H1 (cell line): ENCODE measurements at regions not wholly inside any gene's neighbourhood (a gene's known extent, or its start where the extent isn't known, plus 50 kb on each side); places are given as distances from the start of the nearest gene placed in this dataset.

Source experiments
- EZH2 ChIP-seq: fragments of 200-600 bp; sonication (generic); IDR thresholded peaks from 2 replicates; pipeline ENCODE4 v1.7.1; 2012; ENCODE audit warnings: low read depth, mild to moderate bottlenecking, moderate library complexity, low read length, inconsistent platforms; ENCODE audit not compliant: severe bottlenecking
- KDM4A ChIP-seq: IDR thresholded peaks from one replicate; pipeline ENCODE4 v1.7.1; 2012; ENCODE audit warnings: low read depth, mild to moderate bottlenecking, moderate library complexity, low read length, inconsistent platforms; ENCODE audit not compliant: severe bottlenecking
- NRF1 ChIP-seq: IDR thresholded peaks from 2 replicates; pipeline ENCODE4 v1.6.1; 2011; ENCODE audit warnings: mild to moderate bottlenecking, low read depth, low read length, improper control_type of control experiment
- PHF8 ChIP-seq: fragments of 200-600 bp; sonication (generic); conservative IDR thresholded peaks from 2 replicates; pipeline ENCODE4 v1.7.1; 2012; ENCODE audit warnings: low read depth, mild to moderate bottlenecking, inconsistent platforms, low read length, moderate library complexity
- SAP30 ChIP-seq: fragments of 300-600 bp; sonication (generic); IDR thresholded peaks from 2 replicates; pipeline ENCODE4 v1.7.1; 2012; ENCODE audit warnings: low read length, moderate library complexity, mild to moderate bottlenecking, inconsistent platforms; ENCODE audit not compliant: insufficient read depth, insufficient replicate concordance
- TF ChIP-seq, protein P1 (sequence below), 3 experiments: IDR thresholded peaks; 1 replicate in 2 of 3; 2 replicates in 1 of 3; pipeline versions ENCODE4 v1.5.1 to v1.6.1; 2011; ENCODE audit warnings: low read length in 3 of 3, mild to moderate bottlenecking in 3 of 3, inconsistent platforms in 2 of 3, low read depth in 1 of 3, moderate library complexity in 1 of 3; ENCODE audit not compliant: insufficient read depth in 1 of 3; ENCODE audit errors: control extremely low read depth in 1 of 3

DNA sequence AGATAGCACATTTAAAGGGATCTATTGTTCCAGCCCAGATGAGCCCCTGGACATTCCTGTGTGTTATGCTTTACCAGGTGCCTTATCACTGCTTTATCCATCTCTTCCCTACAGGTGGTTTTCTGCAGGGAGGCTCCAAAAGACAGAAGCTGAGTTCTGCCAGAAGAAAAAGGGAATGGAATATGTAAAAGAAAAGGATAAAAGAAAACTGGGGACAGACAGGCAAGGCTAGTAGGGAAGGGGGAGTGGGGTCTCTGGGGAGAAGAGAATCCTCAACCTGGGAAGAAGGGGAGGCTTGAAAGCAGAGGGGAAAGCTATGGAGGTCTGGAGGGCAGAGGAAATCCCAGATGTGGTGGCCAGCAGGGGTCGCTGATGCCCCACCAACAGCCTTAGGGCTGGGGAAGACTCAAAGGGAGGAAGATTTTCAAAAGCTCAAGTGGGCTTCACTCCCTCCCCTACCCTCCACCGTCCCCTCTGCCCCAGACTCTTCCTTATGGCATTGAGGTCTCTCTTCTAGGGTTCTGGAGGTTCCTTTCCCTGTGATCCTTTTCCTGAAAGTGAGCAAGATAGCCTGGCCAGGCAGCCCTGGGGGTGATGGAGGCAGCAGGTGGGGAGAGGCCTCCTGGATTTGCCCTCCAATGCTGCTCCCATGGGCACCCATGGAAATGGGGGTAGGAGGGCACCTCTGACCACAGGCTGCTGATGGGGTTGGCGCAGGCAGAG is 178.1 kb upstream of the PKDCC start (continued):
- TF ChIP-seq, protein P1, sequence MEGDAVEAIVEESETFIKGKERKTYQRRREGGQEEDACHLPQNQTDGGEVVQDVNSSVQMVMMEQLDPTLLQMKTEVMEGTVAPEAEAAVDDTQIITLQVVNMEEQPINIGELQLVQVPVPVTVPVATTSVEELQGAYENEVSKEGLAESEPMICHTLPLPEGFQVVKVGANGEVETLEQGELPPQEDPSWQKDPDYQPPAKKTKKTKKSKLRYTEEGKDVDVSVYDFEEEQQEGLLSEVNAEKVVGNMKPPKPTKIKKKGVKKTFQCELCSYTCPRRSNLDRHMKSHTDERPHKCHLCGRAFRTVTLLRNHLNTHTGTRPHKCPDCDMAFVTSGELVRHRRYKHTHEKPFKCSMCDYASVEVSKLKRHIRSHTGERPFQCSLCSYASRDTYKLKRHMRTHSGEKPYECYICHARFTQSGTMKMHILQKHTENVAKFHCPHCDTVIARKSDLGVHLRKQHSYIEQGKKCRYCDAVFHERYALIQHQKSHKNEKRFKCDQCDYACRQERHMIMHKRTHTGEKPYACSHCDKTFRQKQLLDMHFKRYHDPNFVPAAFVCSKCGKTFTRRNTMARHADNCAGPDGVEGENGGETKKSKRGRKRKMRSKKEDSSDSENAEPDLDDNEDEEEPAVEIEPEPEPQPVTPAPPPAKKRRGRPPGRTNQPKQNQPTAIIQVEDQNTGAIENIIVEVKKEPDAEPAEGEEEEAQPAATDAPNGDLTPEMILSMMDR (IDR thresholded peaks at IDR 0.05; ENCODE audit: control extremely low read depth in 1 of 3, insufficient read depth in 1 of 3, low read depth in 1 of 3, low read length in 3 of 3) = peak; percentile 87 to 94 (median 90)
- TF ChIP-seq KDM4A (no peak), PHF8 (no peak), NRF1 (no peak), EZH2 (peak; percentile 9), SAP30 (no peak)
- TF ChIP-seq, all 59 proteins: peak for 4
